GM12864 (cell line): ENCODE measurements at regions not wholly inside any gene's neighbourhood (a gene's known extent, or its start where the extent isn't known, plus 50 kb on each side); places are given as distances from the start of the nearest gene placed in this dataset.

ENCODE experiments used
- DNase-seq: peaks from one replicate; pipeline ENCODE4 v3.0.0-alpha.2; 2011; ENCODE audit warnings: low read depth
- H3K4me3 ChIP-seq: 2 replicates; pipeline ENCODE4 v1.5.1; 2011; ENCODE audit warnings: mild to moderate bottlenecking, low read depth, low read length, control low read depth
- TF ChIP-seq, protein P1 (sequence below): IDR thresholded peaks from 2 replicates; pipeline ENCODE4 v1.5.1; 2011; ENCODE audit warnings: low read depth, mild to moderate bottlenecking, moderate library complexity, low read length, control low read depth, inconsistent platforms; ENCODE audit errors: missing control alignments

DNA sequence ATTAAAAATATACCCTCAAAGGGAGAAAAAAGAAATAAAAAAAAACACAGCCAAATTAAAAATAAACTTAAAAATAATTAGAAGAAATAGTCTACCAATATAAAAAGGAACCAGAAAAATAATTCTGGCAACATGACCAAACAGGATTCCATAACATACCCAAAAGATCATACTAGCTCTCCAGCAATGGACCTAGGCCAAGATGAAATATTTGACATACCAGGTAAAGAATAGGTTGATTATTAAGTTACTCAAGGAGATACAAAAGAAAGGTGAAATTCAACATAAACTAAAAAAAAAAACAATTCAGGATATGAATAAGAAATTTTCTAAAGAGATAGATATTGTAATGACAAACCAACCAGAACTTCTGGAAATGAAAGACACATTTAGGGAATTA, 121.3 kb upstream of the SCAF11 start:
- TF ChIP-seq, protein P1, sequence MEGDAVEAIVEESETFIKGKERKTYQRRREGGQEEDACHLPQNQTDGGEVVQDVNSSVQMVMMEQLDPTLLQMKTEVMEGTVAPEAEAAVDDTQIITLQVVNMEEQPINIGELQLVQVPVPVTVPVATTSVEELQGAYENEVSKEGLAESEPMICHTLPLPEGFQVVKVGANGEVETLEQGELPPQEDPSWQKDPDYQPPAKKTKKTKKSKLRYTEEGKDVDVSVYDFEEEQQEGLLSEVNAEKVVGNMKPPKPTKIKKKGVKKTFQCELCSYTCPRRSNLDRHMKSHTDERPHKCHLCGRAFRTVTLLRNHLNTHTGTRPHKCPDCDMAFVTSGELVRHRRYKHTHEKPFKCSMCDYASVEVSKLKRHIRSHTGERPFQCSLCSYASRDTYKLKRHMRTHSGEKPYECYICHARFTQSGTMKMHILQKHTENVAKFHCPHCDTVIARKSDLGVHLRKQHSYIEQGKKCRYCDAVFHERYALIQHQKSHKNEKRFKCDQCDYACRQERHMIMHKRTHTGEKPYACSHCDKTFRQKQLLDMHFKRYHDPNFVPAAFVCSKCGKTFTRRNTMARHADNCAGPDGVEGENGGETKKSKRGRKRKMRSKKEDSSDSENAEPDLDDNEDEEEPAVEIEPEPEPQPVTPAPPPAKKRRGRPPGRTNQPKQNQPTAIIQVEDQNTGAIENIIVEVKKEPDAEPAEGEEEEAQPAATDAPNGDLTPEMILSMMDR: no peak
- DNase-seq: no peak

DNA sequence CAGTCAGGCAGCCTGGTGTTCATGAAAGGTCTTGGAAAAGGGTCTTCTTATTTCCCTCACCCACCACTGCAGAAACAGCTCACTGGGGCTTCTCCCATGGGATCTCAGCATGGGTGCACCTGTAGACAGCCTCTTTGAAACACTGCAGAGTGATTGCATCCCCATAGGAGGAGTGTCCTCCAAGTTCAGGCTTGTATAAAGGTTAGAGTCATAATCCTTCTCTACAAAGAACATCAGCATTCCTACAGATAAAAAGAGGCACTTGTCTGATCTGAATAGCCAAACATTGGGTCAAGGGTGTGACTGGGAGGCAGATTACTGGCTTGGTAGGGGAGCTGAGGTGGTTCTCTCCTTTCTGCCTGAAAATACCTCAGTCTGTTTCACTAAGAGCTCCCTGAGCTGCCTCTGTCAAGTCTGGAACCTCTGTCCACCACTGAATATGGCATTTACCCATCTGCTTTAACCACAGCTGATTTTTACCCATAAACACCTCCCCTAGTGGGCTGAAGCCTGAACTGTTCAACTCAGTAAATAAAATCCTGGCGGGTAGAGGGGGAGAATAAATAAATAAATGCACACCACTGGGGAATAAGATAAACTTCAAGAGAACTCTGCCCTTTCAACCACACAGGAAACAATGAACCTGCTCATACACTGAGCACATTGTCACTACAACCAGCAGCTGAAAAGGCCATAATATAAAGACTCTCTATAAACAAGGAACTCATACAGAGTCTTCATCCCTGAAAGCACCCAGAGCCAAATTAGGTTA, 120.7 kb upstream of the SCAF11 start:
- H3K4me3 ChIP-seq: no peak overlapping the region
- no peak for DNase-seq
- TF ChIP-seq, protein P1: peak; percentile 37

More for the DNA sequence above, 121.3 kb upstream of the SCAF11 start:
- H3K4me3 ChIP-seq: no peak overlapping the region

DNA sequence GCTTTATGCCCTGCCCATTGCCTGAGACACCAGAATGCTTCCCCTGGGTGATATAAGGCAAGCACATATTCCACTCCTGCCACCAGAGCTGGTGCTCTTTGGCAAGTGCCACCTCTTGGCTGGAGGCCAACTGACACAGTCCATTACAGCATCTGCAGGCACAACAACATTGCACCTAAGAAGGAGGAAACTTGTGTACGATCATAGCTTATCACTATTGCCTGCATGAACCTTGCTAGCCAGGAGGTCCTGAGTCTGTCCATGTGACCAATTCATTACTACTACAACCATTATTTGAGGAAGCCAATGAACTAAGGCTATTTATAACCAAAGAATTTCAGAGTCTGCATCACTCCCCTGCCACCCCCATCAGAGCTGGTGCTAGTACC, 119.8 kb upstream of the SCAF11 start:
- no peak for DNase-seq
- TF ChIP-seq, protein P1: no peak
- H3K4me3 ChIP-seq: no peak overlapping the region

DNA sequence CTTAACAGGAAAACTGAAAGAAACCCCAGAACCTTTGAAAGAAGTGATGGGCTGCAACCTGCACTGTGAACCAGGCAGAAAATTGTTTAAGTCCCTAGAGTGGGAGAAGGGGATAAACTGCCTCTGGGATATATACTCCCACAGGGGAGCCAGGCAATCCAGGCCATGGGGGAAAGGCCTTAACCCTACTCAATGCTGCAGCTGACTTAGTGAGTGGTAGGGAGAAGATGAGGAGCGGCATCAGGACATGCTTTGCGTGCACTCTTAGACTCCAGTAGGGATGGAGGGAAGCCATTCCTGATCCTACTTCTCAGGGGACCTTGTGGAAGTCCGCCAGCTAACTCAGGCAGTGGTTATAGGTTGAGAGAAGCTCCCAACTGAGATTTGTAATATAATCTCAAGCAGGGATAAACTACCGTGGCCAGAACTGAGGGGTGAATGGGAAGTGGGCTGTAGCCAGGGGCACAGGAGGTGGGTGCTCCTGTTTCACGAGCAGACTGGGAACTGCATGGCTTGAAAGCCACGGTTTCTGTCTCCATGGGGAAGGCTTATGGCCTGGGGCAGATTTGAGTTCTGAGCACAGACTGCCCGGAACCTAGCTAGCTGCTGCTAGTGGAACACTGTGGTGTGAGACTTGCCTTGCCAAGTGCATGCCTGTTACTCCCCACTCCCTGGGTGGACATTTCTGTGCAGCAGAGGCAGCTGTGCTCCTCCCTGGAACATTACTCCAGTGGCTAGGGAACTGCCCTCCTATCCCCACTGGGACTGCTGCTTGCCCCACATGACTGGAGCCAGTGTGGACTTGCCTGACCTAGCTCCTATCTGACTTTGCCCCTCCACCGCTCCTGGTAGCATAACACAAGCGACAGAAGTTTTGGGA, 119.2 kb upstream of the SCAF11 start:
- H3K4me3 ChIP-seq: no peak overlapping the region
- DNase-seq: no peak
- TF ChIP-seq, protein P1: no peak

DNA sequence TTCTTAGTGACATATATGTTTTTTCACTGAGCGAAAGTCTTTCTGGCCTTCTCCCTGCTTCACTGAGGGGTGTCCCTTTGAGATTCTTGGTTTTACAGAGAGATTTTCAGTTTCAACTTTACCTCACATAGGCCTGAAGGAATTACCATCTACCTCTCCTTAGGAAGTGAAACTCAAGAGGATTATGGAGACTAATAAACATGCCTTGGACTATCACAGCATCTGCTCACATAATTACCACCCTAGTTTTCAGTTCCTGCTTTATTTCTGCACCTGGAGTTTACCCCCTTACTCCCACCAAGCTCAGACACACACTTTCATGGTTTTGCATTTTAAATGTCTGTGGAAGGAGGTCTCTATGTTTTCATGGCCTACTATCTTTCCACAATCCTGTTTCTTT, 118.3 kb upstream of the SCAF11 start:
- no peak overlapping the region for H3K4me3 ChIP-seq
- TF ChIP-seq, protein P1: no peak
- peak; percentile 62 for DNase-seq

DNA sequence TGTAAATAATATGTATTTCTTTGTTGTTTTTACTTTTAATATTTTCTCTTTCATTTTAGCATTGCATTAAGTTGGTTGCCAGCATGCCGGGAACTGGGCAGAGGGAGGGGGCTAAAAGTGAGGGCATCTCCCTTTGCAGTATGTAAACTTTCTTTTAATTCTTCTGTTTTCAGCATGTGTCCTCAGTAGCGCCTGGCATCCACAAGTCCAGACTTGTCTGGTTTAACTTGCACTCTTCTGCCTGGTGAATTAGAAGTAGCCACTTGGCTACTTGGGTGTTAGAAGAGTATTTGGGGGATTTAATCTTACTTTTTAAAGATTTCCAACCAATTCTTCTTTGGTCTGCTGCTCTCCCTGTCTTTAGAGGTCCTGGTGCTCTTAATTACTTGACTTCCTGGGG, 117.2 kb upstream of the SCAF11 start:
- no peak for DNase-seq
- H3K4me3 ChIP-seq: no peak overlapping the region
- TF ChIP-seq, protein P1: no peak
